ENCODE measurements at regions not wholly inside any gene's neighbourhood (a gene's known extent, or its start where the extent isn't known, plus 50 kb on each side); places are given as distances from the start of the nearest gene placed in this dataset.

- no peaks in the 10 kb centered on the region for H3K27me3 ChIP-seq (ENCODE audit: insufficient read depth, poor library complexity, severe bottlenecking)
- no peak overlapping the region for H3K27ac ChIP-seq (replicated peaks)
- no peak overlapping the region for H3K4me3 ChIP-seq (replicated peaks; ENCODE audit: insufficient read depth, low read length)
- DNase-seq (ENCODE audit: low read depth in 1 of 2, low spot score in 1 of 2), result no peak
- no peak for TF ChIP-seq CTCF (IDR thresholded peaks at IDR 0.05; ENCODE audit: insufficient read depth, low read length)
- no peak for TF ChIP-seq SPI1 (IDR thresholded peaks at IDR 0.05; ENCODE audit: borderline replicate concordance, low read depth)
- no peak for TF ChIP-seq REST (IDR thresholded peaks at IDR 0.05; ENCODE audit: insufficient replicate concordance, low read depth)
- no peak for TF ChIP-seq GABPA (IDR thresholded peaks at IDR 0.05; ENCODE audit: low read depth)
- no peak for TF ChIP-seq POLR2AphosphoS5 (IDR thresholded peaks at IDR 0.05; ENCODE audit: low read depth)
These were observed 133.1 kb upstream of the PTPRT start for GRCh38 chr20:43322851-43323250.

- Histone ChIP-seq H3K27ac (replicated peaks) (no peak overlapping the region), H3K4me3 (replicated peaks; ENCODE audit: insufficient read depth, low read length) (no peak overlapping the region), H3K27me3 (ENCODE audit: insufficient read depth, poor library complexity, severe bottlenecking) (no peaks in the 10 kb centered on the region)
- no peak for TF ChIP-seq CTCF (IDR thresholded peaks at IDR 0.05; ENCODE audit: insufficient read depth, low read length)
- TF ChIP-seq REST (IDR thresholded peaks at IDR 0.05; ENCODE audit: insufficient replicate concordance, low read depth), result peak; percentile 84
- no peak for TF ChIP-seq POLR2AphosphoS5 (IDR thresholded peaks at IDR 0.05; ENCODE audit: low read depth)
- no peak for TF ChIP-seq GABPA (IDR thresholded peaks at IDR 0.05; ENCODE audit: low read depth)
- 0 out of 2 replicates have a peak, but pooled peaks have one; percentile 29 for TF ChIP-seq SPI1 (IDR thresholded peaks at IDR 0.05; ENCODE audit: borderline replicate concordance, low read depth)
- no peak for DNase-seq (ENCODE audit: low read depth in 1 of 2, low spot score in 1 of 2)
These were observed 130.8 kb upstream of the PTPRT start for GRCh38 chr20:43320536-43320935.

GRCh38 chr20:43318755-43319297, 129.1 kb upstream of the PTPRT start:
- TF ChIP-seq SPI1 (IDR thresholded peaks at IDR 0.05; ENCODE audit: borderline replicate concordance, low read depth) (no peak), POLR2AphosphoS5 (IDR thresholded peaks at IDR 0.05; ENCODE audit: low read depth) (no peak), CTCF (IDR thresholded peaks at IDR 0.05; ENCODE audit: insufficient read depth, low read length) (no peak), REST (IDR thresholded peaks at IDR 0.05; ENCODE audit: insufficient replicate concordance, low read depth) (no peak), GABPA (IDR thresholded peaks at IDR 0.05; ENCODE audit: low read depth) (no peak)
- no peaks in the 10 kb centered on the region for H3K27me3 ChIP-seq (ENCODE audit: insufficient read depth, poor library complexity, severe bottlenecking)
- no peak overlapping the region for H3K27ac ChIP-seq (replicated peaks)
- DNase-seq (ENCODE audit: low read depth in 1 of 2, low spot score in 1 of 2), result no peak
- H3K4me3 ChIP-seq (replicated peaks; ENCODE audit: insufficient read depth, low read length), result no peak overlapping the region

All from HL-60 (cell line).